GM12878 (cell line): ENCODE measurements at regions not wholly inside any gene's neighbourhood (a gene's known extent, or its start where the extent isn't known, plus 50 kb on each side); places are given as distances from the start of the nearest gene placed in this dataset.

ENCODE experiments used
- ATAC-seq: fragments of 200-7000 bp; cut with Tn5 transposase; 3 replicates; pipeline ENCODE4 v1.9.1; 2020; ENCODE audit warnings: mild to moderate bottlenecking, moderate library complexity
- BruUV-seq: library from RNA; stranded (reverse); fragments of 400-500 nt; replicated peaks from 2 replicates; lab custom pipeline; 2021; lab: Mats Ljungman, UMichigan
- CTCF ChIA-PET: fragments of 300-600 bp; sonication (Branson Sonifier 250); formaldehyde crosslinking; extraction: SDS; loops from one replicate; lab custom pipeline; 2021; ENCODE audit warnings: inconsistent platforms; lab: Yijun Ruan, JAX
- POLR2A ChIA-PET: fragments of 350-600 bp; formaldehyde crosslinking; extraction: SDS; loops from one replicate; lab custom pipeline; 2021; ENCODE audit warnings: inconsistent platforms; lab: Charles Lee
- RAD21 ChIA-PET: fragments of 300-600 bp; sonication (Branson Sonifier 250); formaldehyde crosslinking; loops from one replicate; lab custom pipeline; 2023; ENCODE audit warnings: antibody characterized with exemption; ENCODE audit not compliant: unreplicated experiment; lab: Charles Lee
- SMC1A ChIA-PET: fragments of 300-600 bp; sonication (Branson Sonifier 250); formaldehyde crosslinking; loops from one replicate; lab custom pipeline; 2023; ENCODE audit not compliant: unreplicated experiment, uncharacterized antibody; lab: Charles Lee
- DNase-seq: peaks from one replicate; pipeline ENCODE4 v3.0.0-alpha.2; 2011; ENCODE audit warnings: low read depth, low spot score
- FAIRE-seq: peaks from 3 replicates; lab custom pipeline; 2011; peaks lifted over from hg19 to GRCh38; lab: Jason Lieb, UNC
- H2AFZ ChIP-seq: 2 replicates; pipeline ENCODE4 v1.6.0; 2011; ENCODE audit warnings: low read depth, low read length, control low read depth; ENCODE audit not compliant: control insufficient read depth
- H3K27ac ChIP-seq: 2 replicates; pipeline ENCODE4 v1.5.1; 2011; ENCODE audit warnings: control low read depth; ENCODE audit not compliant: control insufficient read depth, insufficient read depth
- H3K27me3 ChIP-seq, 2 experiments: replicated peaks in 1 of 2; 2 replicates each; pipeline versions ENCODE4 v1.6.0 to v1.6.1; 2011; ENCODE audit warnings: low read length in 1 of 2; ENCODE audit not compliant: control insufficient read depth in 2 of 2, insufficient read depth in 2 of 2
- H3K36me3 ChIP-seq, 2 experiments: 2 replicates each; pipeline ENCODE4 v1.5.1; 2011; ENCODE audit warnings: low read length in 1 of 2; ENCODE audit not compliant: control insufficient read depth in 2 of 2, insufficient read depth in 2 of 2
- H3K4me1 ChIP-seq: 2 replicates; pipeline ENCODE4 v1.6.1; 2011; ENCODE audit warnings: mild to moderate bottlenecking, low read length, moderate library complexity, mixed read lengths; ENCODE audit not compliant: control insufficient read depth, insufficient read depth
- H3K4me2 ChIP-seq: 2 replicates; pipeline ENCODE4 v1.6.0; 2011; ENCODE audit warnings: control low read depth; ENCODE audit not compliant: control insufficient read depth, insufficient read depth
- H3K4me3 ChIP-seq: fragments of 200-600 bp; sonication (generic); 2 replicates; pipeline ENCODE4 v1.5.1; 2016
- H3K79me2 ChIP-seq: 2 replicates; pipeline ENCODE4 v1.6.0; 2011; ENCODE audit warnings: low read length; ENCODE audit not compliant: control insufficient read depth, insufficient read depth
- H3K9ac ChIP-seq: 2 replicates; pipeline ENCODE4 v1.8.0; 2011; ENCODE audit warnings: low read length, control low read depth, mixed read lengths; ENCODE audit not compliant: control insufficient read depth, insufficient read depth
- H3K9me3 ChIP-seq: replicated peaks from 3 replicates; pipeline ENCODE4 v1.5.1; 2011; ENCODE audit warnings: mild to moderate bottlenecking, low read length; ENCODE audit not compliant: control insufficient read depth, insufficient read depth
- H4K20me1 ChIP-seq: 2 replicates; pipeline ENCODE4 v1.6.0; 2011; ENCODE audit not compliant: control insufficient read depth, insufficient read depth
- CBFB ChIP-seq: IDR thresholded peaks from 2 replicates; pipeline ENCODE4 v1.6.1; 2016; ENCODE audit warnings: antibody characterized with exemption, low read depth
- CREM ChIP-seq: IDR thresholded peaks from 2 replicates; pipeline ENCODE4 v1.6.1; 2014; ENCODE audit warnings: antibody characterized with exemption, low read depth
- HCFC1 ChIP-seq: fragments of 150-350 bp; IDR thresholded peaks from 2 replicates; pipeline ENCODE4 v1.6.1; 2014; ENCODE audit warnings: low read length
- KLF5 ChIP-seq: fragments of 450-650 bp; IDR thresholded peaks from 2 replicates; pipeline ENCODE4 v1.6.1; 2014; ENCODE audit warnings: mild to moderate bottlenecking; ENCODE audit not compliant: partially characterized antibody
- MYB ChIP-seq: fragments of 150-350 bp; IDR thresholded peaks from 2 replicates; pipeline ENCODE4 v1.6.1; 2014; ENCODE audit warnings: mild to moderate bottlenecking, low read depth, low read length, borderline replicate concordance
- MYC ChIP-seq: IDR thresholded peaks from 2 replicates; pipeline ENCODE4 v1.6.1; 2011; ENCODE audit warnings: mild to moderate bottlenecking, low read length, moderate library complexity, inconsistent platforms; ENCODE audit not compliant: insufficient read depth, insufficient replicate concordance, insufficient read length, severe bottlenecking
- NFIC ChIP-seq: IDR thresholded peaks from 2 replicates; pipeline ENCODE4 v1.6.1; 2012; ENCODE audit warnings: low read depth, mild to moderate bottlenecking, inconsistent platforms, low read length, moderate library complexity
- NFXL1 ChIP-seq: fragments of 450-650 bp; IDR thresholded peaks from 2 replicates; pipeline ENCODE4 v1.6.1; 2017; ENCODE audit warnings: antibody characterized with exemption, mild to moderate bottlenecking, borderline replicate concordance
- PAX5 ChIP-seq: IDR thresholded peaks from 2 replicates; pipeline ENCODE4 v1.6.1; 2011; ENCODE audit warnings: low read depth, low read length, borderline replicate concordance
- PBX3 ChIP-seq: IDR thresholded peaks from 2 replicates; pipeline ENCODE4 v1.6.1; 2011; ENCODE audit warnings: mild to moderate bottlenecking, low read depth, low read length, moderate library complexity; ENCODE audit not compliant: insufficient replicate concordance
- PKNOX1 ChIP-seq: fragments of 450-650 bp; IDR thresholded peaks from 2 replicates; pipeline ENCODE4 v1.6.1; 2016; ENCODE audit warnings: mild to moderate bottlenecking
- RAD51 ChIP-seq: fragments of 450-650 bp; IDR thresholded peaks from 2 replicates; pipeline ENCODE4 v1.6.1; 2016; ENCODE audit warnings: moderate library complexity, mild to moderate bottlenecking, inconsistent platforms
- RELA ChIP-seq: fragments of 450-650 bp; IDR thresholded peaks from 2 replicates; pipeline ENCODE4 v1.8.0; 2014; ENCODE audit warnings: borderline replicate concordance; ENCODE audit not compliant: partially characterized antibody
- RUNX3 ChIP-seq: IDR thresholded peaks from 2 replicates; pipeline ENCODE4 v1.6.1; 2012; ENCODE audit warnings: low read length, inconsistent platforms
- SMAD5 ChIP-seq: IDR thresholded peaks from 2 replicates; pipeline ENCODE4 v1.6.1; 2016; ENCODE audit warnings: antibody characterized with exemption, low read depth
- TBL1XR1 ChIP-seq: IDR thresholded peaks from 2 replicates; pipeline ENCODE4 v1.6.1; 2012; ENCODE audit warnings: low read depth, low read length, improper control_type of control experiment
- TCF12 ChIP-seq: IDR thresholded peaks from 2 replicates; pipeline ENCODE4 v1.6.1; 2011; ENCODE audit warnings: low read depth, mild to moderate bottlenecking, low read length
- TCF3 ChIP-seq: IDR thresholded peaks from 2 replicates; pipeline ENCODE4 v1.6.1; 2012; ENCODE audit warnings: low read depth, mild to moderate bottlenecking, low read length, borderline replicate concordance; ENCODE audit not compliant: insufficient read depth
- USF2 ChIP-seq: IDR thresholded peaks from 2 replicates; pipeline ENCODE4 v1.6.1; 2011; ENCODE audit warnings: low read depth, low read length, improper control_type of control experiment, borderline replicate concordance
- ZNF207 ChIP-seq: fragments of 450-650 bp; IDR thresholded peaks from 2 replicates; pipeline ENCODE4 v1.6.1; 2014; ENCODE audit warnings: antibody characterized with exemption, mild to moderate bottlenecking, borderline replicate concordance
- WGBS: methylation state at CpG from one replicate; pipeline ENCODE4 v1.1.6; 2016; ENCODE audit warnings: low lambda C conversion rate; ENCODE audit not compliant: insufficient replicate concordance, insufficient coverage; ENCODE audit errors: missing lambda C conversion rate; 5-methylcytosine and 5-hydroxymethylcytosine counted together
- in situ Hi-C: fragments of 300-500 bp; cut with MboI; formaldehyde crosslinking; loops from 9 replicates; pipeline ENCODE4 v1.14.3; 2018; ENCODE audit warnings: mixed read lengths
- intact Hi-C: fragments of 100-400 bp; cut with micrococcal nuclease; formaldehyde crosslinking; loops from one replicate; pipeline ENCODE4 v1.14.2; 2022; ENCODE audit not compliant: unreplicated experiment

GRCh38 chr2:37873749-37874330 is 51.2 kb upstream of the RMDN2 start (continued):
- TF ChIP-seq CBFB (no peak), NFXL1 (no peak), ZNF207 (no peak), MYC (no peak), HCFC1 (no peak), RELA (no peak), RAD51 (no peak), SMAD5 (no peak)

GRCh38 chr2:37874470-37874869 is 50.6 kb upstream of the RMDN2 start:
- POLR2A ChIA-PET, result interaction anchor here (0.8 to 6.9 kb wide), 4 partner anchors 21 to 220 kb away, joined by 3 to 61 read pairs (median 5); no protein-coding TSS in a partner anchor
- peak; percentile 62 for TF ChIP-seq PBX3
- peak; percentile 60; the same call in 1 of the 2 replicates for TF ChIP-seq RUNX3
- TF ChIP-seq PKNOX1, result peak; percentile 73
- peak; percentile 80; the same call in 1 of the 2 replicates for TF ChIP-seq TCF3
- no peak for TF ChIP-seq USF2
- TF ChIP-seq PAX5, result peak; percentile 74
- peak; percentile 90 for TF ChIP-seq TCF12
- peak; percentile 23; the same call in 1 of the 2 replicates for TF ChIP-seq NFIC
- no peak for TF ChIP-seq CBFB
- TF ChIP-seq TBL1XR1, result no peak
- no peak for TF ChIP-seq KLF5
- TF ChIP-seq MYB, result no peak
- TF ChIP-seq CREM, result peak; percentile 48; the same call in 1 of the 2 replicates

More at GRCh38 chr2:37874470-37874869, 50.6 kb upstream of the RMDN2 start:
- Histone ChIP-seq H3K79me2 (no peaks in the 10 kb centered on the region), H3K9me3 (no peaks in the 10 kb centered on the region), H3K4me2 (peak overlapping the region; percentile 39; the same call in 1 of the 2 replicates), H3K4me3 (no peak overlapping the region), H3K27ac (no peak overlapping the region), H4K20me1 (no peaks in the 10 kb centered on the region), H3K9ac (no peak overlapping the region), H2AFZ (no peak overlapping the region), H3K36me3 (no peaks in the 10 kb centered on the region; a peak in 1 of 4 replicates), H3K4me1 (peaks cover 16% of the 10 kb centered on the region), H3K27me3 (peaks cover 0 to 2% of the 10 kb centered on the region in 2 experiments; a peak in 1 of 4 replicates)
- ChIA-PET SMC1A (interaction anchor here (0.9 to 13.5 kb wide), 14 partner anchors 8 to 484 kb away, joined by 3 to 271 read pairs (median 4); no protein-coding TSS in a partner anchor), RAD21 (interaction anchor here (0.8 to 13.0 kb wide), 11 partner anchors 14 to 476 kb away, joined by 3 to 215 read pairs (median 4); no protein-coding TSS in a partner anchor), CTCF (interaction anchor here (0.7 to 13.6 kb wide), 8 partner anchors 12 to 481 kb away, joined by 3 to 336 read pairs (median 129); no protein-coding TSS in a partner anchor)
- WGBS, result 21% methylated on average over 7 of the region's 7 CpGs
- in situ Hi-C loops, result loop anchor here (5.0 kb wide), 1 partner anchor 477 kb away; no protein-coding TSS in a partner anchor
- ATAC-seq (peak; percentile 72), DNase-seq (no peak), FAIRE-seq (no peak)
- BruUV-seq, result no TSS peak
- intact Hi-C loops, result loop anchor here (2.0 kb wide), 1 partner anchor 22 kb away; no protein-coding TSS in a partner anchor
